Hematopoietic multipotent progenitor cell treated with erythropoietin and hydrocortisone succinate and interleukin-3 and kit ligand, for 8 days (in vitro differentiated cells): ENCODE measurements at regions not wholly inside any gene's neighbourhood (a gene's known extent, or its start where the extent isn't known, plus 50 kb on each side); places are given as distances from the start of the nearest gene placed in this dataset.
"Not testable (repeated sequence)": the region's sequence is repeated elsewhere in the genome, so short reads cannot be mapped to it uniquely, and the experiment has no call there.

ENCODE experiments used
- DNase-seq: peaks from one replicate; pipeline ENCODE4 v3.0.0-alpha.2; 2015

DNA sequence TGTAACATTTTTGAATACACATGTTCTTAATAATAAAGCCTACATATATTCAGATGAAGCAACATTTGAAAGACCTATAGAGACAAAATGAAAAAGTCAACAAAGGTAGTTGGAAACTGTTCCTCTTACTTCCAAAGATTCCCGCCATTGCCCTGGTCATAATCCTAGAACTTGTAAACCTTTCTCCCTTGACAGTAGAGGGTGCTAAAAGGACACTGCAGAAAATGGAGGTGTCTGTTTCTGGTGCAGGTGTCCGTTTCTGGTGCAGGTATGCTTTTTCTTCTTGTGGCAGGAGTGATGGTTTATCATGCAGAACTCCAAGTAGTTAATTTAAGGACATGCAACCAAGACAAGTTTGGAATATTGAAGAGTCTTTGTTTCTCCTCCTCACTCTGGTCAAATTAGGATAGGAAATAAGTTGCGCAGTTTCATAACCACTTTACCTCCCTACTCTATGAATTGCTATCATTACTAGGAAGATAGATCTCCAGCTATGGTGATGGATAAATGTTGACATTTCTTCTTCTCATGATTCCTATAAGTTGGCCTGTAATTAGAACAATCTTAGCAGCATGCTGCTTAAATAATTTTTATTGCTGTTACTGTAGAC, 56.0 kb upstream of the FAM174A start:
- peak; percentile 9 for DNase-seq

- no peak for DNase-seq
Observed at GRCh38 chr5:100472091-100472490, 63.1 kb upstream of the FAM174A start.

DNA sequence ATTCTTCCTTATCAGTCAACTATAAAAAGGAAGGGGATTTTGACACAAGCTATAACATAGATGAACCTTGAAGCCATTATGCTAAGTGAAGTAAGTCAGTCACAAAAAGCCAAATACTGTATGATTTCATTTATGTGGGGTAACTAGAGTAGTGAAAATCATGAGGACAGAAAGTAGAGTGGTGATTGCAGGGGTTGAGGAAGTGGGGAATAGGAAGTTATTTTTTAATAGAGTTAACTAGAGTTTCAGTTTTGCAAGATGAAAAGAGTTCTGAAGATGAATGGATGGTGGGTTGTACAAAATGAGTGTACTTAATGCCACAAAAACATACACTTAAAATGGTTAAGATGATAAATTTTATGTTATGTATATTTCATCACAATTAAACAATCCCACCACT, 65.4 kb upstream of the FAM174A start:
- DNase-seq, result no peak

GRCh38 chr5:100464418-100464817, 70.8 kb upstream of the FAM174A start:
- no peak for DNase-seq

DNA sequence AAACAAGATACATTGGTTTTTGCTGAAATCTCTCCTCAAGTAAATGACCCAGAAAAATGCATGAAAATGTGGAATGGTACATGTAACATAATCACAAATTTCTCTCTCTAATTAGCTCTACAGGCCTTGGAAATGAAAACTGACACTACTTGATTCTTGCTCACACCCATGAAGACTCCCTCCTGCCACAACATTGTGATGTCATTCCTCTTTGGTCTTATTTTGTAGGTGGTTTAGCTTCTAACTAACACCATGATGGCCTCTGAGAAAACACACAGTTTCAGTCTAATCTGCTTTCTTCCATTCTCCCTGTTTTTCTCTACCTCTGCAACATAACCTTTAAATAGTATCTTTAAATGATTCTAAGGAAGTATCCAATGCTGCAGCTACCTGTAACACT, 78.6 kb upstream of the FAM174A start:
- no peak for DNase-seq

DNA sequence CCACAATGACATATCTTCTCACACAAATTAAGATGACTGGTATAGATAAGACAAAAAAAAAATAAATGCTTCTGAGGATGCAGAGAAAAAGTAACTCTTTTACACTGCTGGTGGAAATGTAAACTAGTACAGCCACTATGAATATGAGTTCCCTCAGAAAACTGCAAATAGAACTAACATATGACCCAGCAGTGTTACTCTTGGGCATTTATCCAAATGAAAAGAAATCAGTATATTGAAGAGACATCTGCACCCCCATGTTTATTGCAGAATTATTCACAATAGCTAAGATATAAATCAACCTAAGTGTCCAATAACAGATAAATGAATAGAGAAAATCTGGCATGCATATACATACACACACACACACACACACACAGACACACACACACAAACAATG, 83.0 kb upstream of the FAM174A start:
- no peak for DNase-seq

GRCh38 chr5:100448111-100448528, 87.1 kb upstream of the FAM174A start:
- DNase-seq, result no peak

DNA sequence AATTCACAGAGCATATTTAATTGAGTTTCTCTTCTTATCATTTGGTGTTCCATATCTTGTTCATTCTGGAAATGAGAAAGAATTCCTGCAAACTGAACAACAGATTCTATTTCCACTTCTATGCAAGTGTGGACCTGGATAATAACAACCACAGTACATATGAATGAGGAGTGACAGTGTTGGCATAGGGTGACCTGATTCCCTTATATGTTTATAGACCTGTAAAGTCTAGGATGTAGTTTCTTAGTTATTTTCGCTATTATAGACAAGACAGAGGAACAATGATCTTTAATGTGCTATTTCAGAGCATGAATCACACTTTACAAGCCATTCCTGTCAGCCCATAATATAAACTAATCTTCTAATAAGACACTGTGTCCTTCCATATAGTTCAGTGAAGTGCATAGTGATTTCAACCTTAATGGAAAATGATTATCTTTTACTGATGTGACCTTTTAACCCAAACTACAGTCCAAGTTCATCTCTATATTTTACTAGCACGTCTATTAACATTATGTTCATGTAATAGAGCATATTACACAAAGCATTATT, 88.2 kb upstream of the FAM174A start:
- DNase-seq, result no peak

DNA sequence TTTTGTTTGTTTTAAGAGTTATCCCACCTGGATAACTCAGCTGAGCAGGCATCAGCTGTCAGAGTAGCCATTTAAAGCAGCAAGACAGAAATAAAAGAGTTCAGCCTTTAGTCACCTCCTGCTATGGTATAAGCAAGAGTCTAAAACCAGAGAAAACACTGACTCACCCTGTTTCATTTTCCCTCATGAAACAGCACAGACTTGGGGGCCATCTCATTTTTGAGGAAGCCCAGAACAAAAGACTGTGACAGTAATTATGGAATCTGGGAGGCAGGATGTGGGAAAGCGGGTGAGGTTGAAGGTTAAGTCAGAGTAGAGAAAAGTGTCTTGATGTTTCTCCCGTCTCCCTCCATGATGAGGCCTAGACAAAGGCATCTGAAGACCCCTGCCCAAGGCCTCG, 90.2 kb upstream of the FAM174A start:
- no peak for DNase-seq

DNA sequence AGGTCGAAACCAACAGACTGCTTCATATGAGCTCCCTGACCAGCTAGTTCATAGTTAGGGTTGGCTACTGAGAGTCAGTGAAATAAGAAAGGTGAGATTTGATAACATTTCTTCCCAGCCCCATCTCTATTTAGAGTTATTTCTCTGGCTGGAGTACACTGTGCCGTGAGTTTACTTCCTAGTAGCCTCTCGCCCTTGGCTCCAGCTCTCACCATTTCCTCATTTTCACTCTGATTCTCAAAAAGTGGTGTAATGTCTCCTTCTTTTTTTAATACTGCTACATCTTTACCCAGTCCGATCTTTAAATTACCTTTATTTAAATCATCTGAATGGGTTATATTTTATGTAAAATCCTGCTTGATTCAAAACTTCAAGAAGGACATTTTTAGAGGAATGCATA, 100.4 kb upstream of the FAM174A start:
- DNase-seq, result no peak

- no peak for DNase-seq
Observed at GRCh38 chr5:100432741-100433140, 102.4 kb upstream of the FAM174A start.

DNA sequence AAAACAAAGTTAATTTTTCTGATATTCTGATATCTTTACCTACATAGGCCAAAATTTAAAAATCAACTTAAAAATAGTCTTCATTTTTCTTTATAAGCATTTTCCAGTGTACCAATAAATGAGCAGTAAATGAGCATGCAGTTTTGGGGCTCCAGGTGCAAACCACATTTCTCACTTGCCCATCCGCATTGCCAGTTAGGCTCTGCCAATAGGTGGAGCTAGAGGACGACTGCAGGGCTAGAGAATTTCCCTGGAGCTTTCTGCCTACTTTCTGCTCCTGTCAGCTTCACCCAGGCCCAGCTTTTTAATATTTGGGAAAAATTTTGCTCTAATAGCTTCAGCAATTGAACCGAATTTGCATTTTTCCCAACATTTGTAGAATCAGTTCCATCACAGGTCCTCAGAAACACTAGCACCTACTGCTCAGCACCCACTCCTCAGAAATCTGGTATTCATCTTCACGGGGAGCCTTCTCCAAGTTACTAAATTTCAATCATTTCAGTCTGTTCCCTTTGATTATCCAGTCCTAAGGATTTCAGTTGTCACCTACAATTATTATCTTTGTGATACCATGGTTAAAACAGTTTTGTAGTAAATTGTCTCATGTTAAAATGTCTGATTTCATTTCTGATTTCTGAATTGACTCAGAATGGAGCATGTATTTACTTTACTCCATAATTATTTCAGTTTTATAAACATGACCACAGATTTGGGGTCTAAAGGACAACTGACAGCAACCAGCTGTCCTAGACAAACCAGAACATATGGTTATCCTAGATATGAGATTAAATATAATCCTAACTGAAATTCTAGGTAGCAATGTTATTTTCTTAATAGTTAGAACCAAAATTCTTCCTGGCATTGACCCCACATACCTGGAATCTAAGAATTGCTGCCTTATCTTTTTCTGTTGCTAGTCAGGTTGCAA, 104.6 kb upstream of the FAM174A start:
- DNase-seq, result peak; percentile 60

DNA sequence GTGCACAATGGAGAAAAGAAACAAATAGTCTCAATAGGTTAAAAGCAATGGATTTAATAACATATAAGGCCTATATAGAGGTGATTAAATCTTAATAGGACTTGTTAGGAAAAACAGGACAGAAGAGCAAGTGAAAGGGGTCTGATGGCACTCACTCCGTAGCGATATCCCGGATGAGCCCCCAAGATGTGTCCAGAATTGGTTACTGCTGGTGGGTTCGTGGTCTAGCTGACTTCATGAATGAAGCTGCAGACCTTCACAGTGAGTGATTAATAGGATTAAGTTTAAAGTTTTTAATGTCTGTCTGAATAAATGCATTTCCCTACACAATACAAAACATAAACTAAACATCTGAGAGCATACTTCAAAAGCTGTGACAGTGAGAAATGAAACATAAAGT, 110.4 kb upstream of the FAM174A start:
- DNase-seq, result no peak

DNA sequence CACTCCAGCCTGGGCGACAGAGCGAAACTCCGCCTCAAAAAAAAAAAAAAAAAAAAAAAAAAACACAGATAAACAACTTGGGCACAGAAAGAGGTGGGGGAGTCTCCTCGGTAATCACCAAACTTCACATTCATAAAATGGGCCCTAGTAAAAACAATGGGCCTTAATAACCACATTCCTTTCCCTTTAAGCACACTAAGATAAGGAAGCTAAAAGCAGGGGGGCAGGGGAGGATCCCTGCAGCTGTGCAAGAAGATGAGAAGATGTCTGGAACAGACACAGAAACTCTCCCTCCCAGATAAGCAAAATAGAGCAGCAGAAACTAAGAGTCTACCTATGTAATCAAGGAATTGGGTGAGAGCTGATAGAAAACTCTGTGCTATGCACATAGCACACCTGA, 111.2 kb upstream of the FAM174A start:
- peak; percentile 77 for DNase-seq

GRCh38 chr5:100423330-100423729, 111.8 kb upstream of the FAM174A start:
- DNase-seq, result peak; percentile 9

- DNase-seq, result no peak
Observed at GRCh38 chr5:100421360-100421759, 113.8 kb upstream of the FAM174A start.

DNA sequence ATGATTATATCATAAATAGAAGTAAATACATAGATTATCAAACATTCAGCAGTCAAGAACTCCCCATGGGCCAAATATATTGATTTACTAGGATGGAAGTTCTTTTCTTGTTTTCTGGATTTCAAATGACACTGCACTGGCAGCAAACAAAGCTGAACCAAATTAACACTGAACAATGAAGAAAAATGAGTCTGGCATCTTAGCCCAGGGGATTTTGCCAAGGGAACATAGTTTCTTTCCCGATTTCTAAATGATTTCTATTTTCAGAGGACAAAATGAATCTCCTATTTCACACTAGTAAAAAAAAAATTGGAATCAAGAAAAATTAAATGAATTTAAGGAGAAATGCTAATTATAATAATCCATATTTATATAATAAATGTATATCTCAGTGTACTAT, 116.9 kb upstream of the FAM174A start:
- DNase-seq, result no peak

GRCh38 chr5:100409660-100410151, 125.5 kb upstream of the FAM174A start:
- no peak for DNase-seq

- no peak for DNase-seq
Observed at GRCh38 chr5:100407053-100407452, 128.1 kb upstream of the FAM174A start.

GRCh38 chr5:100406640-100407039, 128.5 kb upstream of the FAM174A start:
- no peak for DNase-seq

GRCh38 chr5:100402071-100402470, 133.1 kb upstream of the FAM174A start:
- DNase-seq, result no peak

- no peak for DNase-seq
Observed at GRCh38 chr5:100401149-100401548, 134.0 kb upstream of the FAM174A start.

- DNase-seq, result not testable (repeated sequence)
Observed at GRCh38 chr5:100398815-100399214, 136.4 kb upstream of the FAM174A start.
